GM10266 (cell line): ENCODE measurements at regions not wholly inside any gene's neighbourhood (a gene's known extent, or its start where the extent isn't known, plus 50 kb on each side); places are given as distances from the start of the nearest gene placed in this dataset.

Experiments
- DNase-seq: peaks from one replicate; pipeline ENCODE4 v3.0.0; 2012; ENCODE audit errors: extremely low spot score
- TF ChIP-seq, protein P1 (sequence below): IDR thresholded peaks from 2 replicates; pipeline ENCODE4 v1.5.1; 2012; ENCODE audit warnings: mild to moderate bottlenecking, low read depth; ENCODE audit not compliant: control insufficient read depth, insufficient read depth; ENCODE audit errors: missing control alignments

- no peak for DNase-seq
- TF ChIP-seq, protein P1, sequence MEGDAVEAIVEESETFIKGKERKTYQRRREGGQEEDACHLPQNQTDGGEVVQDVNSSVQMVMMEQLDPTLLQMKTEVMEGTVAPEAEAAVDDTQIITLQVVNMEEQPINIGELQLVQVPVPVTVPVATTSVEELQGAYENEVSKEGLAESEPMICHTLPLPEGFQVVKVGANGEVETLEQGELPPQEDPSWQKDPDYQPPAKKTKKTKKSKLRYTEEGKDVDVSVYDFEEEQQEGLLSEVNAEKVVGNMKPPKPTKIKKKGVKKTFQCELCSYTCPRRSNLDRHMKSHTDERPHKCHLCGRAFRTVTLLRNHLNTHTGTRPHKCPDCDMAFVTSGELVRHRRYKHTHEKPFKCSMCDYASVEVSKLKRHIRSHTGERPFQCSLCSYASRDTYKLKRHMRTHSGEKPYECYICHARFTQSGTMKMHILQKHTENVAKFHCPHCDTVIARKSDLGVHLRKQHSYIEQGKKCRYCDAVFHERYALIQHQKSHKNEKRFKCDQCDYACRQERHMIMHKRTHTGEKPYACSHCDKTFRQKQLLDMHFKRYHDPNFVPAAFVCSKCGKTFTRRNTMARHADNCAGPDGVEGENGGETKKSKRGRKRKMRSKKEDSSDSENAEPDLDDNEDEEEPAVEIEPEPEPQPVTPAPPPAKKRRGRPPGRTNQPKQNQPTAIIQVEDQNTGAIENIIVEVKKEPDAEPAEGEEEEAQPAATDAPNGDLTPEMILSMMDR, result no peak
Observed at GRCh38 chr18:73043611-73044010, 175.8 kb upstream of the NETO1 start.

- TF ChIP-seq, protein P1, result no peak
- no peak for DNase-seq
Observed at GRCh38 chr18:73043211-73043610, 175.4 kb upstream of the NETO1 start.

DNA sequence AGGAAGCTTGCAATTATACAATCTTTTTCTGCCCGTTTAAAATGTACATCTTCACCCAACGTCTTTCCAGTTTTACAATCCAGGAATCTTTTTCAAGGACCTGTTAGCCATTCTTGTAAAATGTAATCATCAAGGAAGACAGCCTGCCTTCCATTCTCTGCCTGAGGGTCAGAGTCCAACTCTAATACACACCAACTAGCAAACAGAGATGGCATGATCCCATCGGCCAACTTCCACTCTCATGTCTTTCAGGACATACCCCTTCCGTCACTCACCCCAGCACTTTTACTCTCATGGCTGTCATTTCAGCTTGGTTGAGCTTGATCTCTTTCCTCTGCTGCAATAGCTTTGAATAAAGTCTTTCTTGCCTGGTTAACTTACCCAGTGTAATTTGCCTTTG is 172.5 kb upstream of the NETO1 start:
- DNase-seq, result no peak
- TF ChIP-seq, protein P1, result no peak

GRCh38 chr18:73038336-73038735 is 170.5 kb upstream of the NETO1 start:
- TF ChIP-seq, protein P1, result no peak
- no peak for DNase-seq

DNA sequence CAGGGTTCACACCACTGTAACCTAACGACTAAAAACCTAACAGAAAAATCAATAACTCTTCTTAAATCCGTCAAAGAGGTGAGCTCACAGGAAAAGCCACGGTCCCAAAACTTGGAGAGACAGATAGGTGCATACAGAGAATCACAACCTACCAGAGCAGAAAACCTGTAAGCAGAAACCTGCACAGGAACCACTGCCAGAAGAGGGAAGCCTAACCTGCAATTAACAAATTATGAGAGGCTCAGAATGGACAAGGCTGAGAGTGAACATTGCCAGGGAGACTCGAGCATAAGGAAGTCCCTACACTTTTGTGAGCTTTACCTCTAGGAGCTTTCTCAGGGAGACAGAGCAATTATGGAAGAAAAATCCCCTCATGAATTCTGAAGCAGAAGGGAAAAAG is 156.2 kb upstream of the NETO1 start:
- DNase-seq, result no peak
- TF ChIP-seq, protein P1, result no peak

DNA sequence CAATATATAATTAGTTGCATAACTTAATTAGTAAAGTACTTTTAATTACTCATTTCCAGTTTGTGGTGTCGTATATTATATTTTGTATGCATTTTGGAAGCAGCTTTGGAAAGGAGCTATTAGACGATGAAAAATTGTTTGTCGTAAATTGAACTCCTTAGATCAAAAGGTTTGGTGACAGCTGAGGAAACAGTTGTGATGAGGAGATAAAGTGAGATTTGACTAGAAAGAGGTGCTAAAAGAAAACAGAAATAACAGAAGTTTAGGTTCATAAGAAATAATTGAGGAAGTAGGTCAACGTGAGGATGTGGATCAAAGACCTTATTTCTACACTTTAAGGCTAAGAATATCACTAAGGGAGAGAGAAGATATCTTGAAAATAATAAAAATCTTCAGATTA is 141.9 kb upstream of the NETO1 start:
- TF ChIP-seq, protein P1, result no peak
- DNase-seq, result no peak

DNA sequence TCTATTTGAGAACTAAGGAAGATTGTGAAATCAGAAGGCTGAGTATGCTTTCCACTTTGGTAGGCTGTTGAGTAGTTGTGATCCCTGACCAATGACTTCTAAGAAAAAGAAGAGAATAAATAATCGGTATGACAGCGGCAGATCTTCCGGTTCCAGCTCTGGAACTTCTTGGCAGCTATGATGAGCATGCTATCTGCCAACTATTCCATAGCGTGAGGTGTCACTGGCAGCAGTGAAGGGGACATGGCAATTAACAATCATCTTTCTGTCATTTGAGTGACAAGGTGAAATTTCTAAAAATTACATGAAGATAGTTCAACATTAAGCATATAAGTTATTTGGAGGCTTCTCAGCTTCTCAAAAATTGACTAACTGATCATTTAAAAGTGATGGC is 140.1 kb upstream of the NETO1 start:
- DNase-seq, result no peak
- TF ChIP-seq, protein P1, result no peak
